Suppressor macrophage treated with lipopolysaccharide for 1 hour (primary cell): ENCODE measurements at regions not wholly inside any gene's neighbourhood (a gene's known extent, or its start where the extent isn't known, plus 50 kb on each side); places are given as distances from the start of the nearest gene placed in this dataset.
"Not testable (repeated sequence)": the region's sequence is repeated elsewhere in the genome, so short reads cannot be mapped to it uniquely, and the experiment has no call there.

ENCODE experiments used
- DNase-seq, 3 donors: peaks; one replicate each; pipeline ENCODE4 v3.0.0-alpha.2; 2020 to 2022

DNA sequence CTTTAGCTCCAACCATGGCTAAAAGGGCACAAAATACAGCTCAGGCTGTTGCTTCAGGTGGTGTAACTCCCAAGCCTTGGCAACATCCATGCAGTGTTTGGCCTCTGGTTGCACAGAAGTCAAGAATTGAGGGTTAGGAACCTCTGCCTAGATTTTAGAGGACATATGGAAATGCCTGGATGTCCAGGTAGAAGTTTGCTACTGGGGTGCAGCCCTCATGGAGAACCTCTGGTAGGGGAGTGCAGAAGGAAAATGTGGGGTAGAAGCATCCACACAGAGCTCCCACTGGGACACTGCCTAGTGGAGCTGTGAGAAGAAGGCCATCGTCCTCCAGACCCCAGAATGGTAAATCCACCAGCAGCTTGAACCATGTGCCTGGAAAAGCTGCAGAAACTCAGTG, 1453.8 kb upstream of the EYS start:
- no peak for DNase-seq

DNA sequence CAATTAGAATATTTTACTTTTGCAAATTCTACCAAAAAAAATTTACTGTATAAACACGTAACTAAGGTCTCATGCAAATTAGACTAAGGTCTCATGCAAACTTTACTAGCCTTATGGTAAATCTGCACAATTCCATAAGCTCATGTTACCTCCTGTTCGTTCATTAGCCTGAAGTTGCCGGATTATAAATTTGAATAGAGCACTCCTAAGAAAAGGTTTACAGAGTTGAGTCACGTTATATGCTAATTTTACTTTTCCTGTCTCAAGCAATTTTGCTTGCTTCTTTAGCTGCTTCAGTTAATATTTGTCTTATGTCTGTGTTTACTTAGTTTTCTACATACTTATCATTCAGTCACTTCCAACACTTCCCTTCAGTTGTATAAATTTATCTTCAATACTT, 1434.0 kb upstream of the EYS start:
- DNase-seq, result no peak

DNA sequence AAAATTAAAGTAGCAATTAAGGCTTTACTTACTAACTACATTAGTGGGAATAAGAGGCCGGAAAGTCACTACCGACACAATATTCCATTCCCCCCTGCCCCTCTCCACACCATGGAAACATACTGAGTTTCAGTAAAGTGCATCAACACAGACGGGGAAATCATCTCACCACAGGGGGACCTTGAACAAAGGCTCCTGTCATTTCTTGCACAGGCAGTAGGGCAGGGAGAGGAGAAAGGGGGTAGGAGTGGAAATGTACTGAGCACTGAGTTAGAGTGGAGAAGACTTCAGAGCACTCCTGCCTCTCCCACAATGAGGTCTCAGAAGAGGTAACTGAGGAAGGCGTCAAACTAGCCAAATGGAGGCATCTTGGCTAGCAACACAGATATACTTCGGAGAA, 1426.9 kb upstream of the EYS start:
- DNase-seq, result no peak

DNA sequence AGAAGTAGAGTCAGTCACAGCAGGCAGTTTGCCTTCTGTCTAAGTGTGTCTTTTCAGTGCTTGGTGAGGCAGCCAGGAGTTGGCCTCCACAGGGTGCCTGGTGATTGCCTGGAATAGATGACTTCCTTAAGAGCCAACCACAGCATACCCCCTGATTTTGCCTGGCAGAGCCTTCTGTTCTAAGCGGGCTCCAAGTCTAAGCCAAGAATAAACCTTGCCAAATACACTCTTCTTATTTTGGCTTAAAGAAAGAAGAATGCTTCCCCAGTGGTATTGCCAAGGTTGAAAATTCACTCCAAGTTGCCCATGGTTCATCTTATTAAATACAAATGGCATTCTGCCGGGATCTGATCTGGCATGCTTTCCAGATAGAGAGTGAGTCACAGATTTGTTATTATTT, 1424.8 kb upstream of the EYS start:
- DNase-seq, result no peak

DNA sequence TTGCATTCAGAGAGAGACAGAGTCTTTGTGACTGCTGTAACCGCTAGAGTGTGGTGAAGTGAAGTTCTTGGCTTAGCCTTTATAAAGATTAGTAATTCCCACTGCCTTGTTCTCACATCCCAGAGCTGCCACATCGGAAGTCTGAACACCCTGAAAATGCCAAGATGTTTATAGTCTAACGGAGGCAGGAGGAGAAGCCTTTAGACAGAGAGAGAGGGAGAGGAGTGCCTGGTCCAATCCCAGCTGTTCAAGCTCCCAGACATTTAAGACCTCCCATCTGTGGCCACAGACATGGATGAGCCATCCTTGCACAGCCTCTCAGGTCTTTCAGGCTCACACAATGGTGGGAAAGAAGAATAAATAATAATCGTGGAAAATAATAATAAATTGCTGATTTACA, 1422.8 kb upstream of the EYS start:
- DNase-seq, result no peak

DNA sequence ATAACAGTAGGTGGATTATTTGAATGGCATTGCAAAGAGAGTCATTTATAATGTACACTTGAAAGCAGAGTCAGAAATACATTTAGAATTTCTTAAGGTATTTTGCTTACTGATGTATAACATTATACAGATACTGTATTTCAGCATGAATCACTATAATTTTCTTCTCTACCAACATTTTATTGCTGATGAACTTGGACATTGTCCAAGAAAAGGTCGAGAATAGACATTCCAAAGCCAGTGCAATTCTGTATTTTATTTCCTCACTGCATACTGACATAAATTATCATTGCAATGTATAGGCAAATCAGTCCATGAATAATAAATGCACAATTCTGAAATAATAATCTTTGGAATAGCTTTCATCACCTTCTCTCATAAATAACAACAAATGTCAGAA, 1420.0 kb upstream of the EYS start:
- DNase-seq, result no peak

DNA sequence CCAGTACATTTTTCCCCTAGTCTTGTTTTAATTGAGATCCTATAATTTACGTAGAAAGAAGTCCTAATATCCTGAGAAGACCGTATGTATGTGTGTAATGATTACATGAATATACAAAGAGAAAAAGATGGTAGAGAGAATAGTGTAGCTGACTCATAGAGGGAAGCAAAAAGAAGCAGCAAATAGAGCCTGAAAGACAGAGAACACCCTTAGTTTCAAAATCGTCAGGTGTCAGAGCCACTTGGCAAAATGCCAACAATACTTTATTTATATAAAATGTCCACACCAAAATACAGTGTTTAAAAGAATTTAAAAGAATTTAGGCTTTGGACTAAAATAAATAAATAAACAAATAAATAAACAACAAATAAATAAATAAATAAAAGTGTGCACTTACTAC, 1414.1 kb upstream of the EYS start:
- DNase-seq, result no peak

DNA sequence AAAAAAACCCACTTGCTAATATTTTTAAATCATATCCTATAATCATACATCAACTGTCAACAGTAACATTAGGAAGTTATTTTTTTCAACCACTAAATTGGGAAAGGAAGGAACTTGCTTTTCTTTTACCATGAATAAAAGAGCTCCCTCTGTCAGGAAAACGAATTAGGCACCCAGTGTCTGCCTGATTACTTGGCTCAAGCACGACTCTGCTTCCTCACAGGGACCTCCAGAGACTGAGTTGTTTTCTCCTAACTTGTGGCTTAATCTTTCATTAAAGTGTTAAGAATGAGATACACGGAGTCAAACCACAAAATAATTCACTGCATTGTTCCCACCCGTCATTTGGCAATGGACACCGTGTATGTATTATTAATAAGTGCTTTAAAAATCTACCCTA, 1405.1 kb upstream of the EYS start:
- DNase-seq, result no peak

DNA sequence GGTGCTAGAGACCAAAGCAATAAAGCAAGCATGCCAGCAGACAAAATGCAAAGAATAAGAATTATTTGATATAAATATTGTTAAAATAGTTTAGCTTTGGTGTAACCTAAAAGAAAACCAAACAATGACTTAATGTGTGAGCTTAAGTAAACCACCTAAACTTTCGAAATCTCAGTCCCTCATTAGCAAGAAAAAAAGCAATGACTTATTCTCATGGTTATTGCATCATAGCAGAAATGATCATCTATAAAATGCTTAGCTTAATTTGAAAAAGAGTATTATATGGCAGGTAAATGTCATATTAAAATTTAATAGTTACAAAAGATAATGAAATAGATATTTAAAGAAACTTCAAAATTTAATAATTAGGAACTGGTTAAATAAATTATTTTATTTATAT, 1395.7 kb upstream of the EYS start:
- DNase-seq, result no peak

DNA sequence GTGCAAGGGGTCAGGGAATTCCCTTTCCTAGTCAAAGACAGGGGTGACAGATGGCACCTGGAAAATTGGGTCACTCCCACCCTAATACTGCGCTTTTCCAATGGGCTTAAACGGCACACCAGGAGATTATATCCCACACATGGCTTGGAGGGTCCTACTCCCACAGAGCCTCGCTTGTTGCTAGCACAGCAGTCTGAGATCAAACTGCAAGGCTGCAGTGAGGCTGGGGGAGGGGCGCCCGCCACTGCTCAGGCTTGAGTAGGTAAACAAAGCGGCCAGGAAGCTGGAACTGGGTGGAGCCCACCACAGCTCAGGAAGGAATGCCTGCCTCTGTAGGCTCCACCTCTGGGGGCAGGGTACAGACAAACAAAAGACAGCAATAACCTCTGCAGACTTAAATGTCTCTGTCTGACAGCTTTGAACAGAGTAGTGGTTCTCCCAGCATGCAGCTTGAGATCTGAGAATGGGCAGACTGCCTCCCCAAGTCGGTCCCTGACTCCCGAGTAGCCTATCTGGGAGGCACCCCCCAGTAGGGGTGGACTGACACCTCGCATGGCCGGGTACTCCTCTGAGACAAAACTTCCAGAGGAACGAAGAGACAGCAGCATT, 1388.7 kb upstream of the EYS start:
- DNase-seq, result not testable (repeated sequence)

DNA sequence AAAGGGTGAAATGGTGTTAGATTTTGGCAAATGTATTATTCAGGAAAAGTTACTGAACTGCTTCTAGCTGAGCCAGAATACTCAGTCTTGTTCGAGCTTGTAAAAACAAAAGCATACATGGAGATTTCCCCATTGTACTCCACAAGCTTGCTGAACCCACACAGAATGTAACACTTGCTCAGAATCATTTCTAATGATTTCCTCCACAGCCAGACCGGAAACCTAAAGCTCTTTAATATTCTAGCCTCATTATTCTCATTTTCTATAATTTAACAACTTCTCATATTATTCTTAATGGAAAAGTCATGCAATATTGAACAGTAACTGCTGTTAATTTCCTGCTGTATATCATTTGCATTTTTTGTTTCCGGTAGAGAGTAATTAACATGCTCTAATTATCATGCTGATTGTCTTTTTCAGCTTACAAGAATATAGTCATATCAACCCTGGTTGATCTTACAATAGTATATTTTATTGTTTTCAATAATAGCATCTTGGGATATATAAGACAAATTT, 1387.5 kb upstream of the EYS start:
- DNase-seq, result no peak

DNA sequence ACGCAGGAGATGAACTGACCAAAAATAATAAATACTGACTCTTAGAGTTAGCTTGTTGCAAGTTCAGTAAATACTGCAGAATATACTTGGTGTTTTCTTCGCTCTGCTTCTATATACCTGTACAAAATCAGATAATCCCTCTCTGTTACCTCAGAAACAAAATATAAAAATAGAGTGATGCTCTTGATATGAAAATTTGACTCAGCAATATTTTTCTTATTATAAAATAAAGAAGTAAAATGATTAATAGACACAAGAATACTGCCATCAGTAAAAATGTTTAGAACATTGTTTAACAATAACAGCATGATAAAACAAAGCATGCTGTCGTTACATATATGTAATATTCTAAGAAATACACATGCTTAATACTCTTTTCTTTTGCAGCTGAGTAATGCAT, 1366.9 kb upstream of the EYS start:
- DNase-seq, result no peak

DNA sequence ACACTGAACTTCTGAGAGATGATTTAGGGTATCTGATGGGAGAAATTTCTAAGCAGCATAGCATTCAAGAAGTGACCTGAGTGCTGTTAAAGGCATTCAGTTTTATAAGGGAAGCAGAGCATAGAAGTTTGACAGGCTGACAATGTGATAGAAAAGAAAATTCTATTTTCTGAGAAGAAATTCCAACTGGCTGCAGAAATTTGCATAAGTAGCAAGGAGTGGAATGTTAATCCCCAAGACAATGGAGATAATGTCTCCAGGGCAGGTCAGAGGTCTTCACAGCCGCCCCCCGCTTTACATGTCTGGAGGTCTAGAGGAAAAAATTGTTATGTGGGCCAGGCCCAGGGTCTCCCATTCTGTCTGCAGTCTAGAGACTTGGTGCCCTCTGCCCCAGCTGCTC, 1361.8 kb upstream of the EYS start:
- no peak for DNase-seq

DNA sequence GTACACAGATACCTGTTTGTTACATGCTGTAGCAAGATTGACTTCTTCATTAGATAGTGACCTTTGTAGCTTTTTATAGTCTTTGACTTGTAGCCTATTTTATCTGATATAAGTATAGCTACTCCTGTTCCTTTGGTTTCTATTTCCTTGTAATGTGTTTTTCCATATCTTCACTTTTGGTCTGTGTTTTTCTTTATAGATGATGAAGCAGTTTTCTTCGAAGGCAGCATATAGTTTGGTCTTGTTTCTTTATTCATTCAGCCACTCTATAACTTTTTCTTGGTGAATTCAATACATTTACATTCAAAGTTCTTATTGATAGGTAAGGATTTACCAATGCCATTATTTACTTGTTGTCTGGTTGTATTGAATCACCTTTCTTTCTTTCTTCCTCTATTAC, 1357.3 kb upstream of the EYS start:
- DNase-seq, result no peak

DNA sequence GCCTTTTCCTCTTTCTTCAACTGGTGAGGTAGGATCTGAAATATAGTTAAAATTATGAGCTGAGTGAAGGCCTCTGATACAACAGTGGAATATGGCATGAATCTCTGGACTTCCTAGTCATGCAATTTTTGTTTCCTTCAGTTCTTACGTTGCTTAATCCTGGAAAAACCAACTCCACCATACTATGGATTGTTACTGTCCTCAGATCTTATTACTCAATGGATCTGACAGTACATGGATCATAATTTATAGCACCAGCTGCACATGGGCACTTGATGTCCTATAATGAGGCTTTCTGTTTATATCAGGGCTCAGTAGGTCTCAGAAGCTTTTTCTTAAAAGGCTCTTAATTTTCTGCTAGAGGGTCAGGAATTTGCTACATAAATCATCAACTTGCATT, 1341.0 kb upstream of the EYS start:
- DNase-seq, result no peak

DNA sequence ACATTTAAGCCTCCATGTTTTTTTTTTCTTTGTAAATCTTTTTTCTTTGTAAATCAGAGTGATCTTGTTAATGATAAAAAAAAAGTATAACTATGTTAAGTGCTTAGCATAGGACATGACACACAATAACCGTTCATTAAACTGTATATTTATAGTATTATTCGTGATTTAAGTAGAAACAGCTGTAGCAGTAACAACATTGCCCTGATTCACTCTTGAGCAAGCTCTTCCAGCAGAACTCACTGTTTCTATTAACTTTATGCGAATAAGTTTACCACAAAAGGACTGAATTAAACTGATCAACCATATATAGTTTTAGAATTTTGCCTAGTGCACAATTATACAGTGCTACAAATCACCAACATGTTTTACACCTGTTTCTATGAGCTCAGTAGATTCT, 1338.0 kb upstream of the EYS start:
- no peak for DNase-seq

DNA sequence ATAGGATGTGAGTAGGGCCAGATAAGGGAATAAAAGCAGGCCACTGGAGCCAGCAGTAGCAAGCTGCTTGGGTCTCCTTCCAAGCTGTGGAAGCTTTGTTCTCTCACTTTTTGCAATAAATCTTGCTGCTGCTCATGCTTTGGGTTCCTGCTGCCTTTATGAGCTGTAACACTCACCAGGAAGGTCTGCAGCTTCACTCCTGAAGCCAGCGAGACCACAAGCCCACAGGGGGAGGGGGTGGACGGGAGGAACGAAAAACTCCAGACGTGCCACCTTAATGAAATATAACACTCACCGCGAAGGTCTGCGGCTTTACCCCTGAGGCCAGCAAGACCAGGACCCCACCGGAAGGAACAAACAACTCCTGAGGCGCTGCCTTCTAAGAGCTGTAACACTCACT, 1324.4 kb upstream of the EYS start:
- no peak for DNase-seq

DNA sequence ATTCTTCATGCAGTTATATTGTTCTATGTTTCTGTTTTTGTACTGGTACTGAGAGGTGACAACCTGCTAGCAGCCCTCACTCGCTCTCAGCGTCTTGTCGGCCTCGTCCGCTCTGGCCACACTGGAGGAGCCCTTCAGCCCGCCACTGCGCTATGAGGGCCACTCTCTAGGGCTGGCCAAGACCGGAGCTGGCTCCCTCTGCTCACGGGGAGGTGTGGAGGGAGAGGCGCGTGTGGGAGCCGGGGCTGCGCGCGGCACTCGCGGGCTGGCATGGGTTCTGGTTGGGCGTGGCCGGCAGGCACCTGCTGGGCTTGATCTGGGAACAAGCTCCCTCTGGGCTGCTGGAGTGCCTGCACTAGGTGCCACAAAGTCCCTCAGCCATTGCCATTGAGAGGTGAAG, 1323.8 kb upstream of the EYS start:
- no peak for DNase-seq

DNA sequence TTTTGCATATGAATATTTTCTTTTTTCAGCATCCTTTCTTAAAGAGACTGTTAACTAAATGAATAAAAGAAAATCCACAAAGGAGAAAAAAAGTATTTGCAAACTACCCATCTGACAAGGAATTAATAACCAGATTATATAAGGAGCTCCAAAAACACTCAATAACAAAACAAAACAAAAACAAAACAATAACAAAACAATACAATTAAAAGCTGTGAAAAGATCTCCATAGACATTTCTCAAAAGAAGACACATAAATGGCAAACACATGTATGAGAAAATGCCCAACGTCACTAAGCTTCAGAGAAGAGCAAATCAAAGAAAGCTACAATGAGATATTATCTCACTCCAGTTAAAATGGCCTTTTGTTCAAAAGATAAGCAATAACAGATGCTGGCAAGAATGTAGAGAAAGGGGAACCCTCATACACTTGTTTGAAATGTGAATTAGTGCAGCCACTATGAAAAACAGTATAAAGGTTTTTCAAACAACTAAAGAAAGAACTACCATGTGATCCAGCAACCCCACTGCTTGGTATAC, 1310.0 kb upstream of the EYS start:
- DNase-seq, result no peak

DNA sequence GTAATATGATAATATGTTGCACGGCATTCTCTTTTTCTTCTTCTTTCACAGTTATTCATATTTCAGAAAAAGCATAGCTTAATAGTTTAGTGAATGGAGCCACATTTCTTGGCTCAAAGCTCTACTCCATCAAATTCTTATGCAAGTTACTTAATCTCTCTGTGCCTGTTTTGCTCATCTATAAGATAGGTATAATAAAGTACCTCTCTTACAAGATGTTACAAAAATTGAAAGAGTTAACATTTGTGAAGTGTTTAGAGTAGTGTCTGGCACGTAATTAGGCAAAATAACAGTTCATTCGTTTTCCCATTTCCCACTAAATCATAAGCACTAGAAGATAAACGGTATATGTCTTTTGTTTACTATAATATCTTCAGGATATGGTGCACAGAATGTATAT, 1304.4 kb upstream of the EYS start:
- no peak for DNase-seq

DNA sequence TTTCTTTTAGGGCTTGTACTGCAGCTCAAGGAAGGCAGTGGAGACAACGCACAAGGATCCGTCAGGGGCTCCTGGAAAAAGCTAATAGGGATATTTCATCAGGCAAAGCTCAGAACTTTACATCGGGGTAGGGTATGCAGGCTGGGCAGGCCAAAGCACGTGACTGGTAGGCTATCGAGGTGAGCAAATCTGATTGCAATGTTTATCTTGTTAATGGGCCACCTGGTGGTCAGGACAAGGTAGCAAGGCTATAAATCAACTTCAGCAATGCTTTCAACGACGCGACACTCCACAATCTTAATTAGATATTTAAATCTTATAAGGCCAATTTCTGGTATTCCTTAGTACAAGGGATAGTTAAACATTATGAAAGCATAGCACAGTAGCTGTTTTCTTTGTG, 1302.8 kb upstream of the EYS start:
- no peak for DNase-seq

DNA sequence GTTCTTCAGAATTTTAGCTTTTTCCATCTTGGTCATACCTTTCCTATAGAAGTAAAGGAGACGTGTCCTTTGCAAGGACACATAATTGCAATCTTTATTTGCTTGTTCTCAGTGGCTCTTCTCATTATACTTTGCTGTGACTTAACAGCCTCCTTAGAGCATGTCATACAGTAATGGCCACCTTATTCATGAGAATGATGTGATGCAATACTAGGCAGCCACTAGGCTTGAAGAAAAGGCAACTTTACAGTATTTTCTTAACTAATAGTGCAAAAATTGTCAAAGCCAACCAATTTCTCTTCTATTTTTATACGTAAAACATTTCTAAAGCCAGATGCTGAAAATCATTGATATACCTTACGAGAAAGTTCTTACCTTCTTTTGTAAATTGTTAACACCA, 1296.8 kb upstream of the EYS start:
- DNase-seq, result no peak

DNA sequence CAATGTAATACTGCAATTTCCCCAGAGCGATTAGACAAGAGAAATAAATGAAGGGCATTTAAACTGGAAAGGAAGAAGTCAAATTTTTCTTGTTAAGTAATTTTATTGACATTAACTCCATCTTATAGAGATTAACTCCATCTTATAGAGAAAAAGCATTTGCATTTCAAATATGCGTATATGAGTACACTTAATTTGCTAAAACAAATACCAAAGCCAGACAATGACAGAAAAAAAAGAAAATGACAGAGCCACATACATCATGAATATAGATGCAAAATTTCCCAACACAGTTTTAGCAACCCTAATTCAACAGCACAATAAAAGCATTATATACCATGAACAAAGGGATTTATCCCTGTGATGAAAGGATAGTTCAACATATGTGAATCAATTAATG, 1293.1 kb upstream of the EYS start:
- no peak for DNase-seq

DNA sequence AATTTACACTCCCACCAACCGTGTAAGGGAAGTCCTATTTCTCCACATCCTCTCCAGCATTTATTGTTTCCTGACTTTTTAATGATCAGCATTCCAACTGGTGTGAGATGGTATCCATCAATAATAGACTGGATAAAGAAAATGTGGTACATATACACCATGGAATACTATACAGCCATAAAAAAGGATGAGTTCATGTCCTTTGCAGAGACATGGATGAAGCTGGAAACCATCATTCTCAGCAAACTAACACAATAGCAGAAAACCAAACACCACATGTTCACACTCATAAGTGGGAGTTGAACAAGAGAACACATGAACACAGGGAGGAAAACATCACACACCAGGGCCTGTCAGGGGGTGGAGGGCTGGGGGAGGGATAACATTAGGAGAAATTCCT, 1290.6 kb upstream of the EYS start:
- DNase-seq, result not testable (repeated sequence)

DNA sequence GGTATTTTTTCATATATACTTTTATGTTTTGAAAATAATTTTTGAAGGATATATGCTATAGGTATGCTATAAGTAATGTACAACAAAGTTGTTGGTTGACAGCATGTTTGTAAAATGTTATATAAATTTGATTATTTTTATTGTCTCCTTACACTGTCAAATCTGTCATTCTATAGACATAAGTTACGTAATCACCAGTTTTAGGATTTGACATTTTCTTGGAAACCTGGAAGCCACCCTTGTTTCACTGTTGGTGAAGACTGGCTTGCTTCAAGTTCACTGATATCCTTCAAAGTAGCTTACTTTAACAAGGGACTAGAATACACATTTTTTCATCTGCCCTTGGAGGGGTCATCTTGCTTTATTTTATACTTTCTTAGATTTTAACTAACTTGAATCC, 1288.6 kb upstream of the EYS start:
- no peak for DNase-seq

DNA sequence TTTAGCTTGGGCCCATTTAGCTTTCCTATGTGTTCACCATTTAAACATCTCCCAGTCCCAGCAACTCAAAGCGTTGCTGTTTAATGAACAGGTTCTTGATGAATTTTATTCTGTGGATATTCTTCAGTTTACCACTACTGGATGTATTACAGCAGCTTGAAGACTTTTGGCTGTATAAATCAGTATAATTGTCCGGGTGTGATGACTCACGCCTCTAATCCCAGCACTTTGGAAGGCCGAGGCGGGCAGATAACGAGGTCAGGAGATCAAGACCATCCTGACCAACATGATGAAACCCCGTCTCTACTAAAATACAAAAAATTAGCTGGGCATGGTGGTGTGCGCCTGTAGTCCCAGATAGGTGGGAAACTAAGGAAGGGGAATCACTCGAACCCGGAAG, 1286.7 kb upstream of the EYS start:
- DNase-seq, result not testable (repeated sequence)
